Stimulated activated naive CD8-positive, alpha-beta T cell treated with anti-CD3 and anti-CD28 coated beads, Interleukin-15, amount 100 ng/mL, for 72 hours (primary cell): ENCODE measurements at regions not wholly inside any gene's neighbourhood (a gene's known extent, or its start where the extent isn't known, plus 50 kb on each side); places are given as distances from the start of the nearest gene placed in this dataset.

Source experiments
- ATAC-seq: fragments of 150-1000 bp; cut with Tn5 transposase; 2 replicates; pipeline ENCODE4 v1.10.0; 2021; ENCODE audit warnings: mild to moderate bottlenecking, moderate library complexity
- DNase-seq, 2 donors: peaks; one replicate each; pipeline ENCODE4 v3.0.0; 2021 to 2022
- H3K27ac Mint-ChIP-seq, 2 donors: one replicate each; pipeline ENCODE4 v1.8.0; 2022; ENCODE audit warnings: mild to moderate bottlenecking in 2 of 2, mixed read lengths in 2 of 2, moderate library complexity in 2 of 2
- H3K27me3 Mint-ChIP-seq: one replicate; pipeline ENCODE4 v1.8.0; 2022; ENCODE audit warnings: mixed read lengths
- H3K4me1 Mint-ChIP-seq: one replicate; pipeline ENCODE4 v1.8.0; 2022; ENCODE audit warnings: mild to moderate bottlenecking, mixed read lengths
- H3K4me3 Mint-ChIP-seq, 2 donors: one replicate each; pipeline ENCODE4 v1.8.0; 2022; ENCODE audit warnings: mild to moderate bottlenecking in 2 of 2, mixed read lengths in 2 of 2, moderate library complexity in 1 of 2
- H3K9me3 Mint-ChIP-seq, 2 donors: one replicate each; pipeline ENCODE4 v1.8.0; 2022; ENCODE audit warnings: mixed read lengths in 2 of 2

DNA sequence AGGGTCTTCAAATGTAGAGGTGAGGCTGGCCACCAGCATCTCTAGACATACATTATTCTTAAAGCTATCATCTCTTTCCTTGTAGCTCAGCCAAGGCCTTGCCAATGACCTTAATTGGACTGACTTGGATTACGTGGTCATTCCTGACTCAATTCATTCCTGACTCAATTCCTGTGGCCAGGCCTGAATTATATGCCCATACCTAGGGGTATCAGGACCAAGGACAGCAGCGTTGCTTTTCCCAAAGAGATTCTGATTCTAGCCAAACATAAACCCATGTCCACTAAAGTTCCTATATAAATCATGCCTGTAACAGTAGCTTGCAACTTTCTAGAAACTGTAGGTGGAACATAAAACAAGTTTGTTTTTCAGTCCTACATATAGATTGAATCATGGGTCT, 231.7 kb downstream of the ARL6IP6 start:
- no peak for ATAC-seq
- no peak for DNase-seq
- Mint-ChIP-seq H3K27me3 (no peaks in the 10 kb centered on the region), H3K9me3 (no peaks in the 10 kb centered on the region), H3K4me3 (no peak overlapping the region), H3K27ac (no peak overlapping the region), H3K4me1 (peaks cover 8% of the 10 kb centered on the region)

DNA sequence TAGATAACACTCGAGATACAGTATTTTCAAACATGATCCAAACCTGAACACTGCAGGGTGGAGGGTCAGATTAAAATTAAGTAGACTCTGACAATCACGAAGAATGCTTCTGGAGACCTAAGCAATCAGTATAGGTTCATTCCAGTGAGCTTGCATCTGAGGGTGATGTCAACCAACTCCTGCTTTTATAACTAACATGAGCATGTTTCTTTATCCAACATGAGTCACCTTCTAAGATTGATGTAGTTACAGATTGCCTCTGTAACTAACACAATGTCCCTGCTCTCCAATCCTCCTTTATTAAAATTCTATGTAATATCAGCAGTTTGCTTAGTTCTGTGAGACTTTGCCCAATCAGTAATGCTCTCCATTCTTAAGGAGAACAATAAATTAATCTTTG, 225.7 kb downstream of the ARL6IP6 start:
- DNase-seq (no peak), ATAC-seq (no peak)
- Mint-ChIP-seq H3K27me3 (no peaks in the 10 kb centered on the region), H3K27ac (no peak overlapping the region), H3K4me1 (peaks cover 8% of the 10 kb centered on the region), H3K4me3 (no peak overlapping the region), H3K9me3 (peaks cover 0 to 4% of the 10 kb centered on the region in 2 donors)

DNA sequence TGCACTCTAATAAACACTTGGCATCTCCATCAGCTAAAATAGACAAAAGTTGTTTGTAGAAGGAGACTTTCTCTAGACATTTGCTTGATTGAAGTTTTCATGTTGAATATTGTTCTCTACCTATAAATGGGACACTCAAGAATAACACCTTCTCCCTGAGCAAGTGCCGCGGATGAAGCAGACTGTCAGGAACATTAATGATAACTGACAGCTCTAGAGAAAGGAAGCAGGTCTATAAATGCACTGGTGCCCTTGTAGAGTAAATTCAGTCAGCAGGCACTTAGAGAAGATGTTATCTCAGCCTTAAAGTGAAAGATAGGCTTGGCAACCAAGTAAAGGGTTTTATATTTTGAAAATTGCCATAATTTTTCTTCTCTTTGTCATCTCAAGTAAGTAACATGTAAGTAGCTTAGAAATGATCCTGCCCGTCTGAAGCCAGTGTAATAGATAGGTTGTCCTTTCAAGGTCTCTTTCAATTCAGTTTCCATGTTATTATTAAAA, 224.6 kb downstream of the ARL6IP6 start:
- Mint-ChIP-seq H3K27me3 (no peaks in the 10 kb centered on the region), H3K9me3 (peaks cover 0 to 15% of the 10 kb centered on the region in 2 donors), H3K27ac (no peak overlapping the region), H3K4me3 (no peak overlapping the region), H3K4me1 (peaks cover 8% of the 10 kb centered on the region)
- no peak for DNase-seq
- ATAC-seq = no peak

DNA sequence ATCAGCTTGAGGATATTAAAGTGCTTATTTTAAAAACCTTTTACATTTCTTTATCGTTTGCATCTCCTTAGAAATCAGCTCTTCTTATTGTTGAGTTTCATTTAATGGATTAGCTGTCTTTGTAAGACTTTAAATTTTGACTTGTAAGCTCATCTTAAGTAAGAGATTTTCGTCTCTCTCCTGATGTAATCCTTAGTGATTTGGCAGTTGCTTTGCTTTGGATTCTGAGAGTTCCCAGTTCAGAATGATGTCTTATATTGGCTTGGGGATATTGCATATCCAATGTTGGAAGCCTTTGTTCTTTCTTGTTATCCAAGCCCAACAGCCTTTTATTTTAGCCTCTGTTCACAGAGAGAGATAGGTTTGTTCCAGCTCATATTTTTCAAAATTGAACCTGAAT, 212.1 kb downstream of the ARL6IP6 start:
- ATAC-seq (no peak), DNase-seq (no peak)
- Mint-ChIP-seq H3K9me3 (peaks cover 0 to 4% of the 10 kb centered on the region in 2 donors), H3K27ac (no peak overlapping the region), H3K4me1 (no peaks in the 10 kb centered on the region), H3K27me3 (no peaks in the 10 kb centered on the region), H3K4me3 (no peak overlapping the region)

DNA sequence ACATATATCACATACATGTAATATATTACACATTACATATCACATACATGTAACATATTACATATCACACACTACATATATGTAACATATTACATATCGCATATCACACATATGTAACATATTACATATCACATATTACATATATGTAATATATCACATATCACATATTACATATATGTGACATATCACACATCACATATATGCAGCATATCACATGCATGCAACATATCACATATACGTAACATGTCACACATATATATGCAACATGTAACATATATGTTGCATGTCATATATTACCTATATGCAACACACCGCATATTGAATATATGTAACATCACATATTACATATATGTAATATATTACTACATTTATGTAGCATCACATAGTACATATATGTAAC, 211.2 kb downstream of the ARL6IP6 start:
- H3K4me1 Mint-ChIP-seq = no peaks in the 10 kb centered on the region
- no peak for DNase-seq

DNA sequence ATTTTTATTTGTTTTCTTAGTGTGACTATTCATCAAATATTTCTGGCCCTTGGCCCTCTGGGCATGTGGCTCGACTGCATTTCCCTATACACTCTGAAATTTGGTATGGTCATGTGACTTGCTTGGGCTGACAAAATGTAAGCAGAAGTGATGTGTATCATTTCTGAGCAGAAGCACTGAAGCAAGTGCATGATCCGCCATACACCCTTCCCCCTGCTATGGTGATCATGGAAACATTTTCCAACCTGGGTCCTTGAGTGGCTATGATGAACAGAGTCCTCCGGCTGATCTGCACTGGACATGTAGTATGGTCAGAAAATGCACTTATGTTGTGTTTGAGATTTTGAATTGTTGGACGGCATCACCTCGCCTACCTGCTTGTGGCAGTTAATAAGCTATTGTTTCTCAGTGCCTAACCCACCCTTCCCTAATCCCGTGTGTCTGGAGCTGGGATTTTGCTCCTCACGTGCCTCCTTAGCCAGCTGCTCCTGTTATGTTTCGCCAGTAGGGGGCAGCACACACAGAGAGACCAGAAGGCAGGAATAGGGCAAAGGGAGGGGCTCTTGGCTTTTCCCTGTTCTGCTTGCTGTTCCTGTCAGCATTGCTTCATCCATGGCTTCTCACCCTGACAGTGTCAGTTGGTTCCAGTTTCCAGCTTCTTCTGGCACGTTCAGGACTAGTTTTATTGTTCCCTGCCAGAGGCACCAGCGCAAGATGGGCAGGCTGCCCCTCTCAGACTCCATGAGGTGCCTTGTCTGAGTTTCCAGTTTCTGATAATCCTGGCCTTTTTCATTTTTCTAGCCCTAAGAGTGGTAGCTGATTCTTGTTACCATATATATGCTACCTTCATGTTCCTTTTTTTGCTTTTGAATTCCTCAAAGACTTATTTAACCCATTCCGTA, 207.4 kb downstream of the ARL6IP6 start:
- DNase-seq (peak; percentile 23 to 42), ATAC-seq (peak; percentile 48)
- no peak overlapping the region for H3K27ac Mint-ChIP-seq
- no peak overlapping the region for H3K4me3 Mint-ChIP-seq
- no peaks in the 10 kb centered on the region for H3K27me3 Mint-ChIP-seq
- H3K4me1 Mint-ChIP-seq = no peaks in the 10 kb centered on the region
- H3K9me3 Mint-ChIP-seq = peaks cover 0 to 4% of the 10 kb centered on the region in 2 donors

More for the DNA sequence above, 211.2 kb downstream of the ARL6IP6 start:
- ATAC-seq = no peak
- Mint-ChIP-seq H3K9me3 (peaks cover 0 to 4% of the 10 kb centered on the region in 2 donors), H3K27ac (no peak overlapping the region), H3K4me3 (no peak overlapping the region), H3K27me3 (no peaks in the 10 kb centered on the region)

DNA sequence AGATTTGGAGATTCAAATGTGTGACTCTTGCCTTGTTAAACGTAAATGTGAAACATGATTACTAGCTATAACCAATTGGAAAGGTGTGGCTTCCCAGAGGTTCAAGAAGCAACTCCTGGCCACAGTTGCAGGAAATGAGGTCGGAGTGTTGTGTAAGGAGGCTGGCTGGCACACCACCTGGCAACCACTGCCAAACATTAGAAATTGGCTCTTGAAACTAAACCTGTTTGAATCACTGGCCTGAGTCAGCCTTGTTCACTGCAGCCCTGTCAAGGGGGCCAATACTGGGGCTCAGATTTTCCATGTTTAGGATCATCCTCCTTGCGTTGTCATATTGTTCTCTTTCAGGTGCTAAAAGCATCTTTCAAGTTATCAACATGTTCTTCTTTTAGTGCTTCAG, 206.3 kb downstream of the ARL6IP6 start:
- Mint-ChIP-seq H3K4me3 (no peak overlapping the region), H3K27me3 (no peaks in the 10 kb centered on the region), H3K4me1 (no peaks in the 10 kb centered on the region), H3K9me3 (peaks cover 0 to 4% of the 10 kb centered on the region in 2 donors), H3K27ac (no peak overlapping the region)
- DNase-seq = no peak
- ATAC-seq = no peak

DNA sequence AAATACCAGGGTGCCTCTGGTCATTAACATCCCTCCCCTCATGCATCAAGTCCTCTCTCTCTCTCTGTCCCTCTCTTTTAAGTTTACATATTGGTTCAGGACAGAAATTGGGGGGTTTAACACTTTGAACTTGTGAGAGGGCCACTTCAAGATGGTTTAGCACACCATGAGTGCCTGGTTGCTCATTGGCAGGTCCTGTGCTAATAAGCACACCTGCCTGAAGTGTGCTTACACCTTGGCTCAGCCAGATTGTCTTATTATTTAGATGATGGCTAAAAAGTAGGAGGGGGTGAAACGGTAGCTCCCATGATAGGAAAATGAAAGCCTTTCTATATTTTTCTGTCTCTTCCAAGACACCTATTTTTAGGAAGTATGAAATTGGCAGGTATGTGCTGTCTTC, 205.8 kb downstream of the ARL6IP6 start:
- Mint-ChIP-seq H3K4me3 (no peak overlapping the region), H3K27me3 (no peaks in the 10 kb centered on the region), H3K9me3 (peaks cover 0 to 4% of the 10 kb centered on the region in 2 donors), H3K4me1 (no peaks in the 10 kb centered on the region), H3K27ac (no peak overlapping the region)
- ATAC-seq = no peak
- no peak for DNase-seq

DNA sequence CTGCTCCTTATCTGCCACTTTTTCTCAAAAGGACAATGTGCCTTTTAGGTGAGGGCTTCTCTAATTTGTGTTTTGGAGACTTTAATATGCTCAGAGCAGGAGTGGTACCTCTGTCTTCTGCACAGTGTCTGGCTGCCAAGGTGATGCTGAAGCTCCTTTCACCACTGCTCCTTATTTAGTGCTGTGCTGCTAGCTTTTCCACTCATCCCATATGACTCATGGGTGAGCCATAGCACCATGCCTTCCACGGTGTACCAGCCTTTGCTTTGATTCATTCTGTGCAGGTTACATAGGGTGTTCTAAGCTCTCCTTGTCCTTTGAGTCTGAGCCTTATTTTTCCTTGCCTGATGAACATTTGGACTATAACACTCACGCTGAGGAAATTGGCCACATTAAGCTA, 202.4 kb downstream of the ARL6IP6 start:
- H3K27ac Mint-ChIP-seq = no peak overlapping the region
- H3K27me3 Mint-ChIP-seq = no peaks in the 10 kb centered on the region
- no peaks in the 10 kb centered on the region for H3K4me1 Mint-ChIP-seq
- H3K9me3 Mint-ChIP-seq = no peaks in the 10 kb centered on the region
- ATAC-seq (no peak), DNase-seq (no peak)
- H3K4me3 Mint-ChIP-seq = no peak overlapping the region

DNA sequence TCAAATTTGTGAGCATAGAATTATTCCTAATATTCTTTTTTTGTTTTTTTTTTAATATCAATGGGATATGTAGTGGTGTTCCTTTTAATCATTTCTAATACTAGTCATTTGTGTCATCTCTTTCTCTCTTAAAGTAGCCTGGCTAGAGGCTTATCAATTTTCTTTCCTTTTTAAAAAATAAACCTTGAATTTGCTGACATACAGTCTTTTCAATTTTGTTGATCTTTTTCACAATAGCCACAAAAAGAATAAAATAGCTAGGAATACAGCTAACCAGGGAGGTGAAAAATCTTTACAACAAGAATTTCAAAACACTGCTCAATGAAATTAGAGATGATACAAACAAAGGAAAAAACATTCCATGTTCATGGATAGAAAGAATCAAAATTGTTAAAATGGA, 192.6 kb downstream of the ARL6IP6 start:
- DNase-seq (no peak), ATAC-seq (no peak)
- H3K27ac Mint-ChIP-seq = no peak overlapping the region
- no peaks in the 10 kb centered on the region for H3K9me3 Mint-ChIP-seq
- H3K27me3 Mint-ChIP-seq = peaks cover 12% of the 10 kb centered on the region
- no peaks in the 10 kb centered on the region for H3K4me1 Mint-ChIP-seq
- H3K4me3 Mint-ChIP-seq = no peak overlapping the region

DNA sequence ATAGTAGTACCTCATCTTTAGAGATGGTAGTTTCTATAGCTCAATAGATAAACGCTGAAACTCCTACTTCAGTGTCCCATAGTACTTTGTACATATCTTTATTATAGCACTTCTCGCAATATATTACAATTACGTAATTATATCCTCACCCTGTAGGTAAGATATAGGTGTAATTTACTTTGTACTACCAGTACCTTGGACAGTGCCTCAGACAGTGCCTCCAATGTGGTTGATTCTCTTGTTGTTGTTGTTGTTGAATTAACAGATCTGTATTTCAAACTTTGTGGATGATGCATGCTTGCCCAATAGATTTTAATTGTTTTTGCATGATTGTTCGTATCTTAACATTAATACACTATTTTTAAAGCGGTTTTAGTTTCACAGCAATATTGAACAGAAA, 188.6 kb downstream of the ARL6IP6 start:
- Mint-ChIP-seq H3K27ac (no peak overlapping the region), H3K9me3 (no peaks in the 10 kb centered on the region), H3K4me3 (no peak overlapping the region), H3K4me1 (no peaks in the 10 kb centered on the region), H3K27me3 (peaks cover 12% of the 10 kb centered on the region)
- no peak for ATAC-seq
- no peak for DNase-seq

DNA sequence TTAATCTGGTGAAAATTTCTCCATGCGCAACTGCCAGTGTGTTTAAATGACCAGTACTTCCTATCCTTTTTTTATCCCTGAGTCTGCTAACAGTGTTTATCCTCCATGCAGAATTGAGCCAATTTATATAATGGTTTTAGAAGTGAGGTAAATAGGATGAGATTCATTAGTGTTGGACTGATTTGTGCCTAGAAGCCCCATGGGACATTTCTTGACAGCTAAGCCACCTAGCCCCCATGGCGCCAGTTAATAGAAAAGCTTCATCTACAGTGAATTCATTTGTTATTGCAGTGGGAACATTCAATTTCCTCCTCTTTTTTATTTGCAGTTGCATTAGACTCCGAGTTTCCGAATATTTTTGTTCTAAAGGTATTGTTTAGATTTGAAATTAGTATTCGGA, 175.6 kb downstream of the ARL6IP6 start:
- peaks cover 10% of the 10 kb centered on the region for H3K27me3 Mint-ChIP-seq
- ATAC-seq (no peak), DNase-seq (no peak)
- H3K27ac Mint-ChIP-seq = no peak overlapping the region
- no peak overlapping the region for H3K4me3 Mint-ChIP-seq
- no peaks in the 10 kb centered on the region for H3K9me3 Mint-ChIP-seq
- H3K4me1 Mint-ChIP-seq = no peaks in the 10 kb centered on the region

DNA sequence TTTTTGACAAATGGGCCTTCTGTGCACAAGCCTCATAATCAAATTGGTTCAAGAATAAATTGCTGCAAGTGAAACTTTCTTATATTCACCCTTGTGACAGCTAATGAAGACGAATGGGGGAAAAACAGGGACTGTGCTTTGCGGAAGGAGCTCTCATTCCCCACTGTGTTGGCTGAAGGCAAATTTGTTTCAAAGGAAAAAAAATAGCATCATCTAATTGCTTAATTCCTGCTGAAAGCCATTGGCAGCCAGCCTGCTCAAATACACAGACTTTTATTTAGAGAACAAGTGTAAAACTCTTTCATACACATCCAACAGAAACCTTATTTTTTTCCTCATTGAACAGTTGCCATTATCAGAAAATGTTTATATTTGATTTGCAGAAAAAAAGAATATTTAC, 172.3 kb downstream of the ARL6IP6 start:
- ATAC-seq (no peak), DNase-seq (no peak)
- H3K27ac Mint-ChIP-seq = no peak overlapping the region
- H3K27me3 Mint-ChIP-seq = peaks cover 20% of the 10 kb centered on the region
- no peak overlapping the region for H3K4me3 Mint-ChIP-seq
- H3K9me3 Mint-ChIP-seq = no peaks in the 10 kb centered on the region
- no peaks in the 10 kb centered on the region for H3K4me1 Mint-ChIP-seq

DNA sequence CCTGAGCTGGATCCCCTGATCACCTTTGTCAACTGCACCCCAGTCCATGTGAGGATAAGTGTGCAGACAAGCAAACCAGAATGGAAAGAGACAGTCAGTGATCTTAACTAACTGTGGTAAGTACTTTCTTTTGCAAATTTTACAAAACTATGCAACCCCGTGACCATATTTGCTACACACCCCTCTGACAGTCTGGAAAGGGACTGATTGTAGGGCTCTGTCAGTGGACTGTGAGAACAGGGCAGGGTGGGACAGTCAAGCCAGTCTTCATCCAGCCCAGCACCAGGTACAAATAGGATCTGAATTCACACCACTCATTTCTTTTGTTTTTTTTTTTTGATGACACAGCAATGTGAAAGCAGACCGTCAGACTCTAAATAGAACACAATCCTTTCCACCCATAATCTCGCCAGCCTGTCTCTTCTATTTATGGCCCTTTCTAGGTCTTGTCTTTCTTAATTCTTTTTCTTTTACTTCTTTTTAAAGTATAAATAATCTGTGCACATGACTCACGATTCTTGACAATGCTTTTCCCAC, 165.6 kb downstream of the ARL6IP6 start:
- DNase-seq (no peak), ATAC-seq (no peak)
- Mint-ChIP-seq H3K4me3 (no peak overlapping the region), H3K27ac (no peak overlapping the region), H3K4me1 (no peaks in the 10 kb centered on the region), H3K9me3 (no peaks in the 10 kb centered on the region), H3K27me3 (peaks cover 14% of the 10 kb centered on the region)

DNA sequence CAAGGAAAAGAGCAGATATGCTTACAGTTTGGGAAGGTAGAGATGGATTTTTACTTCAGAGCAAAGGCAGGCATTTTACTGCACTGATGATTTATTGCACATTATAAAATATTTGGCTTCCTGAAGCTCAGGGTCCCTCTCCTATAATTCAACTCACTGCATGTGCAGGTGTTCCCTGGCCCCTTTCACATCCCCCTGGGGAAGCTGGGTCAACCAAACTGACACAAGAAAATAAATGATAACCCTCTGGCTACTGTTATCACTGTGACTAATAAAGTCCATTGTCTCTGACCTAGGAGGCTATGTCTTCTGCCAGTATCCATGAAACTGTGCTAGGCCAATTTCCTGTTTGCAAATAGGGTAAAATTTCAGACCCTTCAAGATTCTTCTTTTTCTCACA, 163.1 kb downstream of the ARL6IP6 start:
- ATAC-seq = no peak
- H3K4me1 Mint-ChIP-seq = no peaks in the 10 kb centered on the region
- DNase-seq = no peak
- H3K9me3 Mint-ChIP-seq = no peaks in the 10 kb centered on the region
- H3K4me3 Mint-ChIP-seq = no peak overlapping the region
- no peak overlapping the region for H3K27ac Mint-ChIP-seq
- peaks cover 8% of the 10 kb centered on the region for H3K27me3 Mint-ChIP-seq

DNA sequence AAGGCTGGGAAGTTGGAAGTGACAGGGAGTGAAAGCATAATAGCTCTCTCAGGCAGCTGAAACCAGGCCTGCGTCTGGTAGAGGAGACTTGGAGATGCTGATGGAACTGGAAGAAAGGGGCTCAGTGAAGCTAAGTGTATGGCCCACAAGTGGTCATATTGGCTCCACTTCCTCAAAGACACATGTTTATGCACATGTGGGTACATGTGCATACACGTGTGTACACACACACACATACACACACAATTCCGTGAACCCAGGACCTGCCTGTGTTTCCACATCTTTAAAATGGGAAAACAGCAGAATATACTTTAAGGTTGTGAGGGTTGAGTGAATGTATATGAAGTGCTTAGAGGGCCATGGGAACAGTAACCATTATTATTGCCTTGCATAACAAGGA, 160.9 kb downstream of the ARL6IP6 start:
- H3K4me3 Mint-ChIP-seq = no peak overlapping the region
- H3K27me3 Mint-ChIP-seq = peaks cover 8% of the 10 kb centered on the region
- DNase-seq (no peak), ATAC-seq (no peak)
- no peaks in the 10 kb centered on the region for H3K9me3 Mint-ChIP-seq
- H3K27ac Mint-ChIP-seq = no peak overlapping the region
- no peaks in the 10 kb centered on the region for H3K4me1 Mint-ChIP-seq
